ENCODE measurements at regions not wholly inside any gene's neighbourhood (a gene's known extent, or its start where the extent isn't known, plus 50 kb on each side); places are given as distances from the start of the nearest gene placed in this dataset.

- no peak for DNase-seq (ENCODE audit: low read depth, low spot score)
- Histone ChIP-seq H3K4me1 (ENCODE audit: insufficient read depth, insufficient read length) (no peaks in the 10 kb centered on the region), H3K4me3 (ENCODE audit: insufficient read length, low read depth) (no peak overlapping the region), H3K9me3 (ENCODE audit: insufficient read depth, low read length) (no peaks in the 10 kb centered on the region), H3K36me3 (ENCODE audit: insufficient read depth, insufficient read length, low read length) (no peaks in the 10 kb centered on the region), H3K9ac (ENCODE audit: insufficient read length, low read depth) (no peak overlapping the region), H3K27me3 (ENCODE audit: insufficient read depth, insufficient read length) (no peaks in the 10 kb centered on the region)
- TF ChIP-seq ZNF274 (IDR thresholded peaks at IDR 0.05; ENCODE audit: low read depth, low read length) (no peak), SUZ12 (IDR thresholded peaks at IDR 0.05; ENCODE audit: extremely low read depth, insufficient read depth, insufficient read length) (no peak), YY1 (IDR thresholded peaks at IDR 0.05; ENCODE audit: insufficient read depth, insufficient read length) (no peak)
Measured at GRCh38 chr6:99013145-99013544, 65.4 kb upstream of the FBXL4 start.

GRCh38 chr6:99011151-99011550 lies 63.4 kb upstream of the FBXL4 start:
- Histone ChIP-seq H3K9ac (ENCODE audit: insufficient read length, low read depth) (no peak overlapping the region), H3K36me3 (ENCODE audit: insufficient read depth, insufficient read length, low read length) (no peaks in the 10 kb centered on the region), H3K4me3 (ENCODE audit: insufficient read length, low read depth) (no peak overlapping the region), H3K4me1 (ENCODE audit: insufficient read depth, insufficient read length) (no peaks in the 10 kb centered on the region), H3K27me3 (ENCODE audit: insufficient read depth, insufficient read length) (no peaks in the 10 kb centered on the region), H3K9me3 (ENCODE audit: insufficient read depth, low read length) (no peaks in the 10 kb centered on the region)
- TF ChIP-seq ZNF274 (IDR thresholded peaks at IDR 0.05; ENCODE audit: low read depth, low read length) (no peak), YY1 (IDR thresholded peaks at IDR 0.05; ENCODE audit: insufficient read depth, insufficient read length) (no peak)
- DNase-seq (ENCODE audit: low read depth, low spot score), result no peak

- Histone ChIP-seq H3K27me3 (ENCODE audit: insufficient read depth, insufficient read length) (no peaks in the 10 kb centered on the region), H3K9me3 (ENCODE audit: insufficient read depth, low read length) (no peaks in the 10 kb centered on the region), H3K36me3 (ENCODE audit: insufficient read depth, insufficient read length, low read length) (no peaks in the 10 kb centered on the region), H3K4me1 (ENCODE audit: insufficient read depth, insufficient read length) (no peaks in the 10 kb centered on the region), H3K4me3 (ENCODE audit: insufficient read length, low read depth) (no peak overlapping the region), H3K9ac (ENCODE audit: insufficient read length, low read depth) (no peak overlapping the region)
- DNase-seq (ENCODE audit: low read depth, low spot score), result no peak
- TF ChIP-seq YY1 (IDR thresholded peaks at IDR 0.05; ENCODE audit: insufficient read depth, insufficient read length), result no peak
- TF ChIP-seq ZNF274 (IDR thresholded peaks at IDR 0.05; ENCODE audit: low read depth, low read length), result no peak
- no peak for TF ChIP-seq SUZ12 (IDR thresholded peaks at IDR 0.05; ENCODE audit: extremely low read depth, insufficient read depth, insufficient read length)
Measured at GRCh38 chr6:99002831-99003230, 55.1 kb upstream of the FBXL4 start.

GRCh38 chr6:98998103-98998502 lies 50.4 kb upstream of the FBXL4 start:
- Histone ChIP-seq H3K9ac (ENCODE audit: insufficient read length, low read depth) (no peak overlapping the region), H3K36me3 (ENCODE audit: insufficient read depth, insufficient read length, low read length) (no peaks in the 10 kb centered on the region), H3K9me3 (ENCODE audit: insufficient read depth, low read length) (no peaks in the 10 kb centered on the region), H3K27me3 (ENCODE audit: insufficient read depth, insufficient read length) (no peaks in the 10 kb centered on the region), H3K4me3 (ENCODE audit: insufficient read length, low read depth) (no peak overlapping the region), H3K4me1 (ENCODE audit: insufficient read depth, insufficient read length) (no peaks in the 10 kb centered on the region)
- no peak for DNase-seq (ENCODE audit: low read depth, low spot score)
- TF ChIP-seq ZNF274 (IDR thresholded peaks at IDR 0.05; ENCODE audit: low read depth, low read length), result no peak
- TF ChIP-seq YY1 (IDR thresholded peaks at IDR 0.05; ENCODE audit: insufficient read depth, insufficient read length), result no peak
- no peak for TF ChIP-seq SUZ12 (IDR thresholded peaks at IDR 0.05; ENCODE audit: extremely low read depth, insufficient read depth, insufficient read length)
